LNCAP (cell line): ENCODE measurements at regions not wholly inside any gene's neighbourhood (a gene's known extent, or its start where the extent isn't known, plus 50 kb on each side); places are given as distances from the start of the nearest gene placed in this dataset.

Experiments
- CTCF ChIP-seq: fragments of 450-650 bp; IDR thresholded peaks from 2 replicates; pipeline ENCODE4 v1.5.1; 2017; ENCODE audit warnings: mild to moderate bottlenecking

GRCh38 chr4:23741681-23742191 is 148.1 kb downstream of the PPARGC1A start:
- TF ChIP-seq CTCF = no peak

GRCh38 chr4:23737571-23737970 is 152.3 kb downstream of the PPARGC1A start:
- no peak for TF ChIP-seq CTCF

GRCh38 chr4:23736466-23736865 is 153.4 kb downstream of the PPARGC1A start:
- TF ChIP-seq CTCF = no peak

- no peak for TF ChIP-seq CTCF
Measured at GRCh38 chr4:23734000-23734399, 155.8 kb downstream of the PPARGC1A start.

GRCh38 chr4:23733476-23733875 is 156.4 kb downstream of the PPARGC1A start:
- no peak for TF ChIP-seq CTCF

GRCh38 chr4:23730998-23731397 is 158.8 kb downstream of the PPARGC1A start:
- no peak for TF ChIP-seq CTCF

GRCh38 chr4:23728971-23729370 is 160.9 kb downstream of the PPARGC1A start:
- no peak for TF ChIP-seq CTCF

GRCh38 chr4:23728393-23728792 is 161.5 kb downstream of the PPARGC1A start:
- TF ChIP-seq CTCF = no peak
